BJ (cell line): ENCODE measurements at regions not wholly inside any gene's neighbourhood (a gene's known extent, or its start where the extent isn't known, plus 50 kb on each side); places are given as distances from the start of the nearest gene placed in this dataset.
"Not testable (repeated sequence)": the region's sequence is repeated elsewhere in the genome, so short reads cannot be mapped to it uniquely, and the experiment has no call there.

Experiments used
- CTCF ChIA-PET: fragments of 350-600 bp; formaldehyde crosslinking; extraction: SDS; loops from one replicate; lab custom pipeline; 2021; ENCODE audit warnings: antibody characterized with exemption, inconsistent platforms; lab: Yijun Ruan, JAX
- POLR2A ChIA-PET: fragments of 300-600 bp; sonication (Branson Sonifier 250); formaldehyde crosslinking; extraction: SDS; loops from one replicate; lab custom pipeline; 2021; ENCODE audit warnings: antibody characterized with exemption; lab: Charles Lee
- DNase-seq: peaks from one replicate; pipeline ENCODE4 v3.0.0-alpha.2; 2011; ENCODE audit warnings: low read depth
- H3K27me3 ChIP-seq: 2 replicates; pipeline ENCODE4 v1.6.0; 2011; ENCODE audit warnings: low read length; ENCODE audit not compliant: control insufficient read depth, insufficient read depth
- H3K36me3 ChIP-seq: 2 replicates; pipeline ENCODE4 v1.5.1; 2011; ENCODE audit warnings: low read length; ENCODE audit not compliant: control insufficient read depth, insufficient read depth
- H3K4me3 ChIP-seq: 2 replicates; pipeline ENCODE4 v1.5.1; 2011; ENCODE audit warnings: low read depth, mild to moderate bottlenecking, control low read depth, low read length
- CTCF ChIP-seq: IDR thresholded peaks from 2 replicates; pipeline ENCODE4 v1.5.1; 2011; ENCODE audit warnings: low read depth, mild to moderate bottlenecking, control low read depth, inconsistent platforms, low read length, moderate library complexity; ENCODE audit not compliant: insufficient read depth

GRCh38 chr18:76275727-76276313, 219.2 kb downstream of the ZNF516 start:
- POLR2A ChIA-PET: no interaction called here
- no peak overlapping the region for H3K4me3 ChIP-seq
- H3K27me3 ChIP-seq: peaks cover 2% of the 10 kb centered on the region
- no peak for DNase-seq
- H3K36me3 ChIP-seq: no peaks in the 10 kb centered on the region
- no peak for TF ChIP-seq CTCF
- CTCF ChIA-PET: interaction anchor here (1.3 kb wide), 1 partner anchor 21 kb away, joined by 4 read pairs; no protein-coding TSS in a partner anchor

GRCh38 chr18:76274468-76275289, 220.4 kb downstream of the ZNF516 start:
- peaks cover 2% of the 10 kb centered on the region for H3K27me3 ChIP-seq
- TF ChIP-seq CTCF: peak; percentile 31; the same call in 1 of the 2 replicates
- POLR2A ChIA-PET: no interaction called here
- CTCF ChIA-PET: interaction anchor here (0.7 kb wide), 1 partner anchor 1584 kb away, joined by 3 read pairs; no protein-coding TSS in a partner anchor
- no peaks in the 10 kb centered on the region for H3K36me3 ChIP-seq
- no peak for DNase-seq
- H3K4me3 ChIP-seq: no peak overlapping the region

- Histone ChIP-seq H3K4me3 (no peak overlapping the region), H3K36me3 (no peaks in the 10 kb centered on the region), H3K27me3 (peaks cover 2% of the 10 kb centered on the region)
- DNase-seq: no peak
- TF ChIP-seq CTCF: no peak
- POLR2A ChIA-PET: no interaction called here
- CTCF ChIA-PET: no interaction called here
Observed at GRCh38 chr18:76273956-76274355, 221.1 kb downstream of the ZNF516 start.

- H3K27me3 ChIP-seq: peaks cover 2% of the 10 kb centered on the region
- DNase-seq: no peak
- no peak for TF ChIP-seq CTCF
- ChIA-PET POLR2A (no interaction called here), CTCF (no interaction called here)
- H3K4me3 ChIP-seq: no peak overlapping the region
- no peaks in the 10 kb centered on the region for H3K36me3 ChIP-seq
Observed at GRCh38 chr18:76273036-76273545, 222.0 kb downstream of the ZNF516 start.

- CTCF ChIA-PET: interaction anchor here (5.5 kb wide), 1 partner anchor 10 kb away, joined by 25 read pairs; no protein-coding TSS in a partner anchor
- POLR2A ChIA-PET: not testable (repeated sequence)
Observed at GRCh38 chr18:76267423-76267822, 227.6 kb downstream of the ZNF516 start.

More at GRCh38 chr18:76267423-76267822, 227.6 kb downstream of the ZNF516 start:
- not testable (repeated sequence) for H3K36me3 ChIP-seq, H3K27me3 ChIP-seq, DNase-seq, H3K4me3 ChIP-seq
